NCI-H2171 (cell line): ENCODE measurements at regions not wholly inside any gene's neighbourhood (a gene's known extent, or its start where the extent isn't known, plus 50 kb on each side); places are given as distances from the start of the nearest gene placed in this dataset.
"Not testable (repeated sequence)": the region's sequence is repeated elsewhere in the genome, so short reads cannot be mapped to it uniquely, and the experiment has no call there.

ENCODE experiments used
- DNase-seq: peaks from one replicate; lab custom pipeline; 2025; lab: John Stamatoyannopoulos, UW

- peak; percentile 88 for DNase-seq
These were observed 459.4 kb downstream of the ETNK1 start for GRCh38 chr12:23084236-23084995.

GRCh38 chr12:23088594-23088993 is 463.6 kb downstream of the ETNK1 start:
- no peak for DNase-seq

- no peak for DNase-seq
These were observed 468.5 kb downstream of the ETNK1 start for GRCh38 chr12:23093488-23093887.

GRCh38 chr12:23096321-23096720 is 471.4 kb downstream of the ETNK1 start:
- no peak for DNase-seq

GRCh38 chr12:23098110-23098509 is 473.1 kb downstream of the ETNK1 start:
- DNase-seq = no peak

GRCh38 chr12:23098517-23098916 is 473.5 kb downstream of the ETNK1 start:
- no peak for DNase-seq

GRCh38 chr12:23099104-23099503 is 474.1 kb downstream of the ETNK1 start:
- no peak for DNase-seq

GRCh38 chr12:23099604-23100003 is 474.6 kb downstream of the ETNK1 start:
- DNase-seq = no peak

- no peak for DNase-seq
These were observed 484.0 kb downstream of the ETNK1 start for GRCh38 chr12:23108957-23109356.

GRCh38 chr12:23113781-23114180 is 488.8 kb downstream of the ETNK1 start:
- DNase-seq = no peak

GRCh38 chr12:23115984-23116383 is 491.0 kb downstream of the ETNK1 start:
- no peak for DNase-seq

- no peak for DNase-seq
These were observed 501.8 kb downstream of the ETNK1 start for GRCh38 chr12:23126794-23127193.

- DNase-seq = no peak
These were observed 502.7 kb downstream of the ETNK1 start for GRCh38 chr12:23127701-23128100.

GRCh38 chr12:23128462-23128861 is 503.5 kb downstream of the ETNK1 start:
- DNase-seq = no peak

GRCh38 chr12:23132357-23132756 is 507.4 kb downstream of the ETNK1 start:
- no peak for DNase-seq

GRCh38 chr12:23133471-23133870 is 508.5 kb downstream of the ETNK1 start:
- DNase-seq = no peak

GRCh38 chr12:23139026-23139425 is 514.1 kb downstream of the ETNK1 start:
- DNase-seq = no peak

GRCh38 chr12:23140710-23141109 is 515.7 kb downstream of the ETNK1 start:
- DNase-seq = no peak

GRCh38 chr12:23141335-23141734 is 516.4 kb downstream of the ETNK1 start:
- DNase-seq = no peak

- DNase-seq = not testable (repeated sequence)
These were observed 521.1 kb downstream of the ETNK1 start for GRCh38 chr12:23146070-23146469.

GRCh38 chr12:23168459-23168858 is 543.5 kb downstream of the ETNK1 start:
- DNase-seq = no peak

GRCh38 chr12:23169012-23169695 is 544.2 kb downstream of the ETNK1 start:
- DNase-seq = no peak

GRCh38 chr12:23169696-23170013 is 544.7 kb downstream of the ETNK1 start:
- DNase-seq = no peak

- DNase-seq = no peak
These were observed 549.9 kb downstream of the ETNK1 start for GRCh38 chr12:23174917-23175316.
